H54 (cell line): ENCODE measurements at regions not wholly inside any gene's neighbourhood (a gene's known extent, or its start where the extent isn't known, plus 50 kb on each side); places are given as distances from the start of the nearest gene placed in this dataset.
"Not testable (repeated sequence)": the region's sequence is repeated elsewhere in the genome, so short reads cannot be mapped to it uniquely, and the experiment has no call there.

ENCODE experiments used
- DNase-seq: peaks from one replicate; pipeline ENCODE4 v3.0.0; 2011; ENCODE audit warnings: low spot score, mixed read lengths; ENCODE audit not compliant: insufficient read length
- FAIRE-seq: peaks from 3 replicates; lab custom pipeline; 2011; peaks lifted over from hg19 to GRCh38; lab: Jason Lieb, UNC
- POLR2A ChIP-seq: IDR thresholded peaks from 2 replicates; pipeline ENCODE4 v1.6.1; 2011; ENCODE audit warnings: low read depth, mild to moderate bottlenecking, low read length

GRCh38 chr16:51989637-51990230, 557.2 kb downstream of the TOX3 start:
- FAIRE-seq (no peak), DNase-seq (no peak)
- TF ChIP-seq POLR2A, result no peak

- no peak for FAIRE-seq
- no peak for DNase-seq
- no peak for TF ChIP-seq POLR2A
Measured at GRCh38 chr16:51988977-51989376, 558.0 kb downstream of the TOX3 start.

- no peak for TF ChIP-seq POLR2A
- no peak for FAIRE-seq
- DNase-seq, result no peak
Measured at GRCh38 chr16:51987519-51987918, 559.4 kb downstream of the TOX3 start.

DNA sequence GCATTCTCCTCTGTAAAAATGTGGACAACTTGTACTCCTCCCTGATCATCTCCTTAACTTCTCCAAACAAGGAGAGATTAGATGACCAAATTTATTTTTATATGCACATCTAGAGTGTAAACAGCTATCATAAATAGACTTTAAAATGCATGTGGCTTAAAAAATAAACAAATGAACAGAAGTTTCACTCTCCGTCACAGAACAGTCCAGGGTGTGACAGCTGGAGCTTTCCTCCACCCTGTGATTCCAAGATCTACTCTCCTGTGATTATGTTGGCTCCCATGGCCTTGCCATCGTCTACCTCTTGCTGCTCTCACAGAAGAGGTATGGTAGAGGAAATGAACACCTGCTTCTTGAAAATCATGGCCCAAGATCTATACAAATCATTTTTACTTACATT, 560.2 kb downstream of the TOX3 start:
- no peak for DNase-seq
- no peak for TF ChIP-seq POLR2A
- FAIRE-seq, result no peak

- DNase-seq (no peak), FAIRE-seq (no peak)
- no peak for TF ChIP-seq POLR2A
Measured at GRCh38 chr16:51986301-51986700, 560.6 kb downstream of the TOX3 start.

GRCh38 chr16:51985126-51985525, 561.8 kb downstream of the TOX3 start:
- DNase-seq, result no peak
- no peak for TF ChIP-seq POLR2A
- FAIRE-seq, result no peak

DNA sequence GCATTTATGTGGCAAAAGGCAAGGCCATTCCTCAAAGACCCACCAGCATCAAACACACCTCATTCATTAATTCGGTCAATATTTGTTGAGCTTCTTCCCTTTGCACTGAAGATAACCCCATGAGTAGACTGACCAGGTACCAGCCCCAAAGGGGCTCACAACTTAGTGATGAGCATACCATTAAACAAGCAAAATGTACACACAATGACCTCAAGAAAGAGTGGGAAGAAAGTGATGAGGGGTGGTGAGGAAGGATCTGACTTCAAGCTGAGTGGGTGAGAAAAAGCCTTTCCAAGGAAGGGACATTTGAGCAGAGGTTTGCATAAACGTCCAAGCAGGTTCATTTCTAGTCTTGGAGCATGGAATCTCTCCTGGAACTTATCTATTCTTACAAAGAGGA, 562.5 kb downstream of the TOX3 start:
- FAIRE-seq (no peak), DNase-seq (no peak)
- no peak for TF ChIP-seq POLR2A

GRCh38 chr16:51982715-51983680, 563.9 kb downstream of the TOX3 start:
- no peak for TF ChIP-seq POLR2A
- FAIRE-seq (no peak), DNase-seq (peak; percentile 11)

GRCh38 chr16:51981725-51982124, 565.2 kb downstream of the TOX3 start:
- DNase-seq (no peak), FAIRE-seq (no peak)
- TF ChIP-seq POLR2A, result no peak

DNA sequence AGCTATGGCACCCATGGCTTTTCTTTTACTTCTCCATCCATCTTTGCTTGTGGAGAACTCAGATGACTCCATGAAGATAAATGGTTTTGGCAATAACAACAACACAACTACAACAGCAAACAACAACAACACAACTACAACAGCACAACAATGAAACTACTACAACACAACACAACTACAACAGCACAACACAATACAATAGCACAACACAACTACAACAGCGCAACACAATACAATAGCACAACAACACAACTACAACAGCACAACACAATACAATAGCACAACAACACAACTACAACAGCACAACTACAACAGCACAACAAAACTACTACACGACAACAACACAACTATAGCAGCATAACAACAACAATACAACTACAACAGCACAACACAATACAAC, 569.4 kb downstream of the TOX3 start:
- peak; percentile 58 for FAIRE-seq
- DNase-seq, result not testable (repeated sequence)

GRCh38 chr16:51971184-51971583, 575.8 kb downstream of the TOX3 start:
- FAIRE-seq, result no peak
- DNase-seq, result no peak
- no peak for TF ChIP-seq POLR2A

DNA sequence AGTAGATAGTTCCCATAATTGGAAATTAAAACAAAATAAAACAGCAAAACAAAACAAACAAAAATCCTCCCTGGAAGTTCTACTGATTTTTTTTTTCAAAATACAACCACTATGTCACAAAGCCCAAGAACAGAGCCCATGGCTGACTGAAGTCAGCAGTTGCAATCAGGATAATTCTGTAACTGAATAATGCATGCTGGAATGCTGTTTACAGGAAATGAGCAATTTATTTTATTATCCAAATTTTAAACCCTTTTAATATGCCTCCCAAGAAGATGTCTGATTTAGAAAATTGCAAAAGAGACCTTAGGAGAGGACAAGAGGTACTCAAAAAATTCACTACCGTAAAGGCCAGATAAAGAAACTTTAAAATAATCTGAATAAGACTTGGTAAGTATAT, 578.2 kb downstream of the TOX3 start:
- no peak for TF ChIP-seq POLR2A
- FAIRE-seq, result no peak
- DNase-seq, result no peak

- TF ChIP-seq POLR2A, result no peak
- no peak for FAIRE-seq
- no peak for DNase-seq
Measured at GRCh38 chr16:51967646-51968045, 579.3 kb downstream of the TOX3 start.

DNA sequence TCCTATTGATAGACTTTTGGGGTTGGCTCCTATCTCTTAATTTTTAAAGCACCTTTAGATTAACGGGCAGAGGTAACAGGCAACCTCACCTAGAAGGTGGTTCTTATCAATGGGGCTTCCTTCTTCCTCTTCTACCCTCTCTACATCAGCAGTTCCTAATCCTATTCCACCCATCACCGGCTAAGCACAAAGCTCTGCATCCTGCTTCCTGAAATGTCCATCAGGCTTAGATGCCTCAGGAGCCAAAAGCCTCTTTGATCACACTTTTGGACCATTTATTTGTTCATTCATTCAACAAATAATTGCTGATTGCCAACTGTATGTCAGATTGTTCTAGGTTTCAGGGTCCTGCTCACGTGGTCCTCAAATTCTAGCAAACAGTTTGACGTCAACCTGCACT, 586.0 kb downstream of the TOX3 start:
- no peak for TF ChIP-seq POLR2A
- no peak for FAIRE-seq
- no peak for DNase-seq

GRCh38 chr16:51953286-51953985, 593.5 kb downstream of the TOX3 start:
- no peak for FAIRE-seq
- no peak for DNase-seq
- no peak for TF ChIP-seq POLR2A
